AG09319 (cell line): ENCODE measurements at regions not wholly inside any gene's neighbourhood (a gene's known extent, or its start where the extent isn't known, plus 50 kb on each side); places are given as distances from the start of the nearest gene placed in this dataset.
"Not testable (repeated sequence)": the region's sequence is repeated elsewhere in the genome, so short reads cannot be mapped to it uniquely, and the experiment has no call there.

Experiments used
- DNase-seq: peaks from one replicate; pipeline ENCODE4 v3.0.0-alpha.2; 2010; ENCODE audit warnings: low read depth; ENCODE audit errors: extremely low read depth
- CTCF ChIP-seq: IDR thresholded peaks from 2 replicates; pipeline ENCODE4 v1.5.1; 2011; ENCODE audit warnings: low read depth, mild to moderate bottlenecking, inconsistent platforms, low read length, moderate library complexity

- TF ChIP-seq CTCF: no peak
- DNase-seq: no peak
Observed at GRCh38 chr4:148633720-148634119, 191.5 kb upstream of the NR3C2 start.

GRCh38 chr4:148632476-148632875 is 190.3 kb upstream of the NR3C2 start:
- DNase-seq: no peak
- TF ChIP-seq CTCF: no peak

GRCh38 chr4:148630051-148630450 is 187.8 kb upstream of the NR3C2 start:
- no peak for TF ChIP-seq CTCF

GRCh38 chr4:148618856-148619255 is 176.6 kb upstream of the NR3C2 start:
- TF ChIP-seq CTCF: no peak
- no peak for DNase-seq

More at GRCh38 chr4:148630051-148630450, 187.8 kb upstream of the NR3C2 start:
- DNase-seq: no peak

- no peak for TF ChIP-seq CTCF
- DNase-seq: no peak
Observed at GRCh38 chr4:148608968-148609367, 166.8 kb upstream of the NR3C2 start.

GRCh38 chr4:148598418-148599207 is 156.4 kb upstream of the NR3C2 start:
- DNase-seq: not testable (repeated sequence)

GRCh38 chr4:148589182-148589581 is 147.0 kb upstream of the NR3C2 start:
- DNase-seq: no peak
- TF ChIP-seq CTCF: no peak

- no peak for DNase-seq
- no peak for TF ChIP-seq CTCF
Observed at GRCh38 chr4:148575577-148575976, 133.4 kb upstream of the NR3C2 start.
